ENCODE measurements at regions not wholly inside any gene's neighbourhood (a gene's known extent, or its start where the extent isn't known, plus 50 kb on each side); places are given as distances from the start of the nearest gene placed in this dataset.

DNA sequence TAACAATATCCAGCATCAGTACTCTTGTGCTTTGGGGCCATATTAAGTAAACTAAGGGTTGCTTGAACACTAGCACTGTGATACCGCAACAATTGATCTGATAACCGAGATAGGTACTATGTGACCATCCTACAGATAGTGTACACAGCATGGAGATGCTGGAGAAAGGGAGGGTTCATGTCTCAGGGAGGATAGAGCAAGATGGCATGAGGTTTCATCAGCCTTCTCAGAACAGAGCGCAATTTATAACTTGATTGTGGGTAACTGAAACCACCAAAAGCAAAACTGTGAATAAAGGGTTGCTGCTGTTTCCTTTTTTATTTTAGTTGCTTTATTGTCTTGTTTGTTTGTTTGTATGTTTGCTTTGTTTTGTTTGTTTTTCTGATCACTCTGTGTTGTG is 1449.7 kb downstream of the PCDH7 start:
- no peaks in the 10 kb centered on the region for H3K27me3 ChIP-seq (ENCODE audit: low read length)
- TF ChIP-seq, protein P1, sequence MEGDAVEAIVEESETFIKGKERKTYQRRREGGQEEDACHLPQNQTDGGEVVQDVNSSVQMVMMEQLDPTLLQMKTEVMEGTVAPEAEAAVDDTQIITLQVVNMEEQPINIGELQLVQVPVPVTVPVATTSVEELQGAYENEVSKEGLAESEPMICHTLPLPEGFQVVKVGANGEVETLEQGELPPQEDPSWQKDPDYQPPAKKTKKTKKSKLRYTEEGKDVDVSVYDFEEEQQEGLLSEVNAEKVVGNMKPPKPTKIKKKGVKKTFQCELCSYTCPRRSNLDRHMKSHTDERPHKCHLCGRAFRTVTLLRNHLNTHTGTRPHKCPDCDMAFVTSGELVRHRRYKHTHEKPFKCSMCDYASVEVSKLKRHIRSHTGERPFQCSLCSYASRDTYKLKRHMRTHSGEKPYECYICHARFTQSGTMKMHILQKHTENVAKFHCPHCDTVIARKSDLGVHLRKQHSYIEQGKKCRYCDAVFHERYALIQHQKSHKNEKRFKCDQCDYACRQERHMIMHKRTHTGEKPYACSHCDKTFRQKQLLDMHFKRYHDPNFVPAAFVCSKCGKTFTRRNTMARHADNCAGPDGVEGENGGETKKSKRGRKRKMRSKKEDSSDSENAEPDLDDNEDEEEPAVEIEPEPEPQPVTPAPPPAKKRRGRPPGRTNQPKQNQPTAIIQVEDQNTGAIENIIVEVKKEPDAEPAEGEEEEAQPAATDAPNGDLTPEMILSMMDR (conservative IDR thresholded peaks at IDR 0.05; ENCODE audit: low read depth, low read length): no peak
- TF ChIP-seq EZH2 (IDR thresholded peaks at IDR 0.05; ENCODE audit: low read length, unreplicated experiment): no peak
- TF ChIP-seq EZH2phosphoT487 (IDR thresholded peaks at IDR 0.05; ENCODE audit: borderline replicate concordance, low read length): no peak
- H3F3A ChIP-seq (ENCODE audit: low read length, unreplicated experiment): no peaks in the 10 kb centered on the region
- no peaks in the 10 kb centered on the region for H3K9me3 ChIP-seq (ENCODE audit: low read length)
- ATAC-seq (no peak), DNase-seq (no peak)
- no peak overlapping the region for H3K4me3 ChIP-seq (ENCODE audit: low read length)
- no peaks in the 10 kb centered on the region for H3K79me2 ChIP-seq (ENCODE audit: low read length)
- intact Hi-C loops (cut with micrococcal nuclease): no loop called here
- H3K4me2 ChIP-seq (ENCODE audit: low read length): no peak overlapping the region
- no peaks in the 10 kb centered on the region for H4K20me1 ChIP-seq (ENCODE audit: low read length)
- ChIA-PET CTCF (no interaction called here), POLR2A (ENCODE audit: unreplicated experiment) (no interaction called here)
- no peak overlapping the region for H3K9ac ChIP-seq (ENCODE audit: low read length)
- H3K36me3 ChIP-seq (ENCODE audit: low read depth, low read length): no peaks in the 10 kb centered on the region
- no peaks in the 10 kb centered on the region for H3K9me2 ChIP-seq (replicated peaks; ENCODE audit: low read length)
- no peak overlapping the region for H2AFZ ChIP-seq (ENCODE audit: low read length)
- no TSS peak for BruUV-seq (replicated peaks)
- no peak overlapping the region for H3K27ac ChIP-seq (ENCODE audit: low read length)
- H3K4me1 ChIP-seq (ENCODE audit: insufficient read depth, low read length): peaks cover 11% of the 10 kb centered on the region

DNA sequence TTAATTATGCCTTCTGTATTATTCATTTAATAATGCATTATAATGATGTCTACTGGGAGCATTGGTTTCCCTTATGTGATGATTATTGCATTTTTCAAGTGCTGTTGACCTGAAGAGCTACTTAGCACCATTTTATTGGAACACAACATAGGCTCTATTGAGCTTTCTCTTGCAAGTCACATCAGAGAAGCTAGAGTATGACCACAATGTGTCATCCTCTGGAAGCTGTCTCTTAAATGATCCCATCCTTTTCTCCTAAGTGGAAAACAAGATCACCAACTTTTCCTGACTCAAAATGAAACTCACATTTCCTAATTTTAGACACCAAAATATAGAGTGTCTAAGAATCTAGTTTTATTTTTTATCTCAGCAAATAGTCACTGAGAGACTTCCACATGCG is 1451.9 kb downstream of the PCDH7 start:
- Histone ChIP-seq H3K27ac (ENCODE audit: low read length) (no peak overlapping the region), H3K9me2 (replicated peaks; ENCODE audit: low read length) (no peaks in the 10 kb centered on the region), H2AFZ (ENCODE audit: low read length) (no peak overlapping the region), H3K27me3 (ENCODE audit: low read length) (no peaks in the 10 kb centered on the region), H3K9ac (ENCODE audit: low read length) (no peak overlapping the region), H3K4me1 (ENCODE audit: insufficient read depth, low read length) (peaks cover 11% of the 10 kb centered on the region), H3F3A (ENCODE audit: low read length, unreplicated experiment) (no peaks in the 10 kb centered on the region), H3K79me2 (ENCODE audit: low read length) (no peaks in the 10 kb centered on the region), H4K20me1 (ENCODE audit: low read length) (no peaks in the 10 kb centered on the region), H3K9me3 (ENCODE audit: low read length) (no peaks in the 10 kb centered on the region), H3K4me3 (ENCODE audit: low read length) (no peak overlapping the region), H3K4me2 (ENCODE audit: low read length) (no peak overlapping the region), H3K36me3 (ENCODE audit: low read depth, low read length) (no peaks in the 10 kb centered on the region)
- intact Hi-C loops (cut with micrococcal nuclease): no loop called here
- no TSS peak for BruUV-seq (replicated peaks)
- ATAC-seq: no peak
- ChIA-PET CTCF (no interaction called here), POLR2A (ENCODE audit: unreplicated experiment) (no interaction called here)
- peak; percentile 29 for DNase-seq
- TF ChIP-seq, protein P1 (conservative IDR thresholded peaks at IDR 0.05; ENCODE audit: low read depth, low read length): no peak
- TF ChIP-seq EZH2phosphoT487 (IDR thresholded peaks at IDR 0.05; ENCODE audit: borderline replicate concordance, low read length): no peak
- TF ChIP-seq EZH2 (IDR thresholded peaks at IDR 0.05; ENCODE audit: low read length, unreplicated experiment): no peak

DNA sequence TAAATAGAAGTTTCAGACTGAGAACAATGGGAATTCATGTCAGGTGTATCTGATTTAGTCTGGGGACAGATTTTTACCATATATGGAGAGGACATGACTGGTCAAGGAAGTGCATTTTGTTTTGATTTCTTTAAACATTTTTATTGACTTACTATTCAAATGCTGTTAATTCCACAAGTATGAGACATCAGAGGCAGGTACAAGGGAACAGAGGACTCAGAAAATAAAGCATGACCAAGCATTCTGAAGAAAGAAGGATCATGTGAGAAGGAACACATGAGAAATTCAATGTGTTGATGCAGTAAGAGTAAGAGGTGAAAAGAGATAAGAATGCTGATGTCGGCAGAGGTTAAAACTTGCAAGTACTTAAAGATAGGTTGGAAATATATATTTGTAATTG is 1452.6 kb downstream of the PCDH7 start:
- Histone ChIP-seq H3K79me2 (ENCODE audit: low read length) (no peaks in the 10 kb centered on the region), H3F3A (ENCODE audit: low read length, unreplicated experiment) (no peaks in the 10 kb centered on the region), H3K4me3 (ENCODE audit: low read length) (no peak overlapping the region), H3K9me3 (ENCODE audit: low read length) (no peaks in the 10 kb centered on the region), H4K20me1 (ENCODE audit: low read length) (no peaks in the 10 kb centered on the region), H3K36me3 (ENCODE audit: low read depth, low read length) (no peaks in the 10 kb centered on the region), H3K4me2 (ENCODE audit: low read length) (no peak overlapping the region), H3K4me1 (ENCODE audit: insufficient read depth, low read length) (peaks cover 11% of the 10 kb centered on the region), H3K27me3 (ENCODE audit: low read length) (no peaks in the 10 kb centered on the region), H2AFZ (ENCODE audit: low read length) (peak overlapping the region; percentile 48; the same call in 1 of the 2 replicates), H3K9me2 (replicated peaks; ENCODE audit: low read length) (no peaks in the 10 kb centered on the region), H3K9ac (ENCODE audit: low read length) (no peak overlapping the region), H3K27ac (ENCODE audit: low read length) (peak overlapping the region; percentile 47)
- ATAC-seq (peak; percentile 83), DNase-seq (peak; percentile 59)
- TF ChIP-seq, protein P1 (conservative IDR thresholded peaks at IDR 0.05; ENCODE audit: low read depth, low read length): no peak
- TF ChIP-seq EZH2 (IDR thresholded peaks at IDR 0.05; ENCODE audit: low read length, unreplicated experiment) (no peak), EZH2phosphoT487 (IDR thresholded peaks at IDR 0.05; ENCODE audit: borderline replicate concordance, low read length) (no peak)
- no TSS peak for BruUV-seq (replicated peaks)
- intact Hi-C loops (cut with micrococcal nuclease): no loop called here
- ChIA-PET CTCF (no interaction called here), POLR2A (ENCODE audit: unreplicated experiment) (no interaction called here)
